H4 (cell line): ENCODE measurements at regions not wholly inside any gene's neighbourhood (a gene's known extent, or its start where the extent isn't known, plus 50 kb on each side); places are given as distances from the start of the nearest gene placed in this dataset.
"Not testable (repeated sequence)": the region's sequence is repeated elsewhere in the genome, so short reads cannot be mapped to it uniquely, and the experiment has no call there.

ENCODE experiments used
- DNase-seq: peaks from one replicate; pipeline ENCODE4 v3.0.0-alpha.2; 2015; ENCODE audit warnings: low spot score

DNA sequence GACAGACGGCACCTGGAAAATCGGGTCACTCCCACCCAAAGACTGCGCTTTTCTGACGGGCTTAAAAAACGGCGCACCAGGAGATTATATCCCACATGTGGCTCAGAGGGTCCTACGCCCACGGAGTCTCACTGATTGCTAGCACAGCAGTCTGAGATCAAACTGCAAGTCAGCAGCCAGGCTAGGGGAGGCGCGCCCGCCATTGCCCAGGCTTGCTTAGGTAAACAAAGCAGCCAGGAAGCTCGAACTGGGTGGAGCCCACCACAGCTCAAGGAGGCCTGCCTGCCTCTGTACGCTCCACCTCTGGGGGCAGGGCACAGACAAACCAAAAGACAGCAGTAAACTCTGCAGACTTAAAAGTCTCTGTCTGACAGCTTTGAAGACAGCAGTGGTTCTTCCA lies 909.4 kb downstream of the SORCS3 start:
- not testable (repeated sequence) for DNase-seq

DNA sequence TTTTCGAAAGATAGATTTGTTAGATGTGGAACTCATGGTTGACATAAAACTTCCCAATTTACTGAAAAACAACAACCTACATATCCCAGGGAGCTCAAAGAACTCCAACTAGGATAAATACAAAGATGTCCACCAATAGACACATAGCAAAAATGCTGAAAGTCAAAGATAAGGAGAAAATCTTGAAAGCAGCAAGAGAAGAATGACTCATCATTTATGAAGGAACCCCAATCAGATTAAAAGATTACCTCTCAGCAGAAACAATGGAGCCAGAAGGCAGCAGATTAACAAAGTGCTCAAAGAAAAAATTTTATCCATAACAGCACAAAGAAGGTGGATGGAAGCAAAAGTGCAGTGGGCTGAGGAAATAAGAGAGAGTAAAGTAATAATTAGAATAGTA lies 908.6 kb downstream of the SORCS3 start:
- DNase-seq = no peak

DNA sequence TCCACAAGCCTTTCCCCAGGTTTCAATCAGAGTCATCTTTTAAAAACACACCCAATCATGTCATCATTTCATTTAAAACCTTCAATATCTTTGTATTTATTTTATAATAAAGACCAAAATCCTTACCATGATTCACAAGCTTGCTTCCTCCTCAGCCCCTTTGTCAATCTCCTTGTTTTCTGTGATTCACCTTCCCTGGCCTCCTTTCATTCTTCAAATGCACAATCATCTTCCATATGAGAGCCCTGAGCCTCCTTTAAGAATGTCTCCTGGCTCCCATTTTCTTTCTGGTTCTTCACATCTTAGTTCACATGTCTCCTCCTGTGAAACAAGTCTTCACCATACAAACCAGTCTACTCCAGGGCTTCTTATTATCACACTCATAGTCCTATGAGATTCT lies 904.0 kb downstream of the SORCS3 start:
- DNase-seq = no peak

DNA sequence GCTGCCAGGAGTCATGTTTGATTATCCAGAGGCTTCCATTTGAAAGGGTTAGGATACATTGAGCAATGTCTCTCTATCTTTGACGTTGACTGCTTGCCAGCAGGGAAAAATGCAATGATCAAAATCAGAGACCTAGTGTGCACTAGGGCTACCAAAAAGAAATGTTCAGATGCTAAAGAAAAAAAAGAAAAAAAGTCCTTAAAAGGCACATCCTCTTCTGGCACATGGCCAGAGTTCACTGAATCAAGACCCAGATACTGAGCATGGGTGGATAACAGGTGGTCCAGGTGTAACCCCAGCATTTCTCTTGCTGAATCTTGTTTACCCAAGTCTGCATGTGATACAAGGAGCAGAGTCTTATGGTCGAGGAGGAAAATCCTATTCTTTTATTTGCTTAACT lies 899.3 kb downstream of the SORCS3 start:
- DNase-seq = no peak

DNA sequence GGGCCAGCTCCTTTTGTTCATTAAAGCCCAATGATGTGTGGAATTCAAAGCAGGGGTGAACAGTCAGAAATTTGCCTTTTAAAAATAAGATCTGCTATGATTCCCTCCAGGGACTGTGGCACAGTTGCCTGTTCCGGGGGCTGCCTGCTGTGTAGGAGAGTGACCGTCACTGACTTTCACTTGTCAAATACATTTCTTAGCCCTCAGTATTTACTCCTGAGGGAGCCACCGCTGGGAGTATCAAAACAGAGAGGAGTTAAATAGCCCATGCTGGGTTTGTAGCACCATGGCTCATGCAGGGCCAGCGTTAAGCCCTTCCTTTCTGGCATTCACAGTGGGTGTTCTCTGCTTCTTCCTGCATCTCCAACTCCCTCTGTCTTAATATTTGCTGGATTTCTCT lies 897.8 kb downstream of the SORCS3 start:
- no peak for DNase-seq

DNA sequence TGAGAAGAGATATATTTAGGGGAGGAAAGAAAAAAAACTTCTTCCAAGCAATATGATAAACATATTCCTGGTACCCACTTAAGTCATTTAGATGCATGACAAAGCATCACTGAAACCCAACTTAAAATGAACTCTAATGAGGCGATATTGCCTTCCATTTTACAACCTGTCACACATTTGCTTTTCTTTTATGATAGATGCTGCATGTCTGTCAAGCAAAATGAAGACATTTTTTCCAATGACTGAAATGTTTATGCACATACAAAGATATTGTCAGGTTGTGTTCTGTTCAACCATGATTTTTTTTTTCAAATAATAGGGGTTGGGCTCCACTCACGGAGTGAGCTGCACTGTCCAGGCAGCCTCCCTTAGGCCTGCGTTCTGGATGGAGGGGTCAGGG lies 894.4 kb downstream of the SORCS3 start:
- DNase-seq = no peak

DNA sequence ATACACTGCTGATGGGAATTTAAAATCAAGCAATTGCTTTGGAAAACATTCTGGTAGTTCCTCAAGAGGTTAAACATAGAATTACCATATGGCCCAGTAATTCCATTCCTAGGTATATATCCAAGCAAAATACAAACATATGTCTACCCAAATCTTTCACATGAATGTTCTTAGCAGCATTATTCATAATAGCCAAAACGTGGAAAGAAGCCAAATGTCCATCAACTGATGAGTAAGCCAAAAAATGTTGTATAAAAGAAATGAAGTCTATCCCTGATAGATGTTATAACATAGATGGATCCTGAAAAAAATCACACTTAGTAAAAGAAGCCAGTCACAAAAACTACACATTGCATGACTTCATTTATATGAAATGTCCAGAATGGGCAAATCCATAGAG lies 893.0 kb downstream of the SORCS3 start:
- no peak for DNase-seq

DNA sequence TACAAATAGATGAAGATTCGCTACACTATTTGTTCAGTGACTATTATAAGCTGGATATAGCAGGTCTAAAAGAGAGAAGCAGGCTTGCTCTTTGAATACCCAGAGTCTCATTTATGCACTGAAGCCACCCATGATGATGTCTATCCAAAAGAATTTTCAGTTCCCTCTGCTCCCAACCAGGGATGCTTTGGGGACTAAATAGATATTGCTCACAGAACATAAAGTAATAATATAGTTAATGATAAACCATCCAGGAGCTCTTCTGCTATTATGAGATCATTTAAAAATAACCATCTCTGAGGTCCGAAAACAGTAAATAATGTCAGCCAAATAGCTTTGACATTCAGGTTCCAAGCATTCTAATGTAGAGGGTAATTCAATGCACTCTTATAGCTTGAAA lies 875.4 kb downstream of the SORCS3 start:
- no peak for DNase-seq

DNA sequence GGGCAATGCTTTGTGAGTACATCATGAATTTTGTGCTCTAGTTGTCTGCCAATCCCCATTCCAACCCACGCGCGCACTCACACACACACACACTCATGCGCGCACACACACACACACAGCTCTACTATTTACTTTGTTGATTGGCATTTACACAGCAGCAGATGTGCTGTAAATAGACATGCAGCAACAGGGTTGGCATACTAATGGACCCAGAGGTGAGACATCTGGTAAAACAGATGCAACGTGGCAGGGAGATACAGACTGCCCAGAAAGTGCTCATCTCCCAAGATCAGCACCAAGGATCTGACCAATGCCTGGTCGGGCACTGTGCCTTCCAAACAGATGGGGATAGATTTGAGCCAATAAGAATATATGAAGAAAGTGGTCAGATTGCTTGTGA lies 873.0 kb downstream of the SORCS3 start:
- DNase-seq = no peak

DNA sequence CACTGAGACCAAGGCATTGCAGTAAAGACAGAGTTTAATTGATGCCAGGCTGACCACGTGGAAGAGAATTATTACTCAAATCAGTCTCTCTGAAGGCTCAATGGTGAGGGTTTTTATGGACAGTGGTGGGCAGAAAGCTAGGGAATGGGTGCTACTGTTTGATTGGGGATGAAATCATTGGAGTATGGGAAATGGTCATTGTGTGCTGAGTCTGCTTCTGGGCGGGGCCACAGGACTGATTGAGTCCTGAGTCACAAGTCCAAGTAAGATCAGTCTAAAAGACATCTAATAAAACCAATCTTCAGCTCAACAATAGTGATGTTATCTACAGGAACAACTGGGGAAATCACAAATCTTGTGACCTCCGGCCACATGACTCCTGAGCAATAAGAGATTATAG lies 868.4 kb downstream of the SORCS3 start:
- no peak for DNase-seq

DNA sequence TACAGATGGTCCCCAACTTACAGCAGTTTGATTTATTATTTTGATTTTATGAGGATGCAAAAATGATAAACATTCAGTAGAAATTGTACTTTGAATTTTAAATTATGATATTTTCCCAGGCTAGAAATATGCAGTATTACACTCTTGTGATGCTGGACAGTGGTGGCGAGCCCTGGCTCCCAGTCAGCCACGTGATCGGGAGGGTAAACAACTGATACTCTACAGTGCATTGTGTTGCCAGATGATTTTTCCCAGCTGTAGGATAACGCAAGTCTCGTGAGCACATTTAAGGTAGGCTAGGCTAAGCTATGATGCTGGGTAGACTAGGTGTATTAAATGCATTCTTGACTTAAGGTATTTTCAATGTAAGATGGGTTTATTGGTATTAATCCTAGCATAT lies 865.2 kb downstream of the SORCS3 start:
- DNase-seq = no peak

DNA sequence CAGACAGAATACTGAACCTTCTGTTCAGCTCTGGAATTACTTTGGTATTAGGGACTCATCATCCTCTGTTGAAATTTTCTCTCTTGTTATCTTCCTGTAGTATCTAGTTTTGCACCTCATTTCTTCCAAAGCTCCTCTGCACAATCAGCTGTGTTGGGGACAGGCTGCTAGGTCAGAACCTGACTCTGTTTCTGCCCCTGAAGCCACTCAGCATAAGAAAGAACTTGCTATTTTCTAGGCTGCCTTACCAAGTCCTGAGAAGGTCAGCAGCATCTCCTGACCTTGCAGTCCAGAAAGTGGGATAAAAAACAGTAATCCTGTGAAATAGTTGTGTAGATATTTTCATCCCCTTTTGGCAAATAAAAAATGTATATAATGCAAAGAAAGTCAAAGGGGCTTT lies 862.6 kb downstream of the SORCS3 start:
- no peak for DNase-seq

DNA sequence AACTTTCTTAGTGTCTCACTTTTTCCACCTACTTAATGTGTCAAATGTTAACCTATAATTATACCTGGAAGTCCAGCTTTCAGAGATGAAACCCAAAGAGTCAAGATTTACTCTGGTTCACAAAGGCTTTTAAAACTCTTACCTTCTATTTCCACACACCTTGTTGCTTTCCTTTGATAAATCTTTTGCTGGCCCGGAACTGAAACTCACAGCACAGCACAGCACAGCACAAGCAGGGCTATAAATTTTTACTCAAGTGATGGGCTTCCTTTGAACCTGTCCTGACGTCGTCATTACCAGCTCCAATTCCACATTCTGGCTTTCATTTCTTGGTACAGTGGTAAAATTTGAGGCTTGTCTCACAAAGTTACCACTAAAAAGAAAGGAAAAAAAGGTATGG lies 861.0 kb downstream of the SORCS3 start:
- no peak for DNase-seq

DNA sequence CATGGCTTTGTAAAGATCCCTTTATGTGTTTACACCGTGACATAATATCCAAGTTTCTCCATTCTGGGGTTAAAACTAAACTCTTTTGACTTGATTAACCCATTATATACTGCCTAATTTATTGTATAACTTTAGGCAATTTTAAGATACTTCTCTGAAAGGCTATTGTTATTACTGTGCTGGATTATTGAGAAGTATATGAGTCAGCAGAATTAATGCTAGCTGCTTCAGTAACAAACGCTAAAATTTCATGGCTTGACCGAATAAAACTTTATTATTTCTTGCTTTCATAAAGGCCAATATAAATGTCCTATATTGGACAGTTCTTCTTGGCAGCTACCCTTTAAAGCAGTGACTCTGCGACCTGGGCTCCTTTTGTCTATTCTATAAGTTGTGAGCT lies 853.9 kb downstream of the SORCS3 start:
- DNase-seq = no peak

DNA sequence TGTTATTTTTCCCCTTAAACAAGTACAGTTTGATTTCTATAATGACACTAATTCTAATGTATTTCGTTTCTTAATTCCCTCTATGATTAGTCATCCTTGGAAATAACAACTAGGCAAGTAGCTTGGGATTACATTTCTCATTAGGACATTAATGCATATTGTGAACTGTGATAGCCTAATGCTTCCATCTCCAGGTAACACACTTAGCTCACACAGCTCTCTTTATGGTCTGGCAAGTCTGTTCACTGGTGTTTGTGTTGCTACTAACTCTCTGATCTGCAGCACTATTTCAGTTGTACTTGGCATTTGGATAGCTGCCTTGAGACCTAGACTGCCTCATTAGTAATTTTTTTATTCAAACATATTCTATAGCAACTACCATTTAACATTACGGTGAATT lies 853.2 kb downstream of the SORCS3 start:
- DNase-seq = no peak

DNA sequence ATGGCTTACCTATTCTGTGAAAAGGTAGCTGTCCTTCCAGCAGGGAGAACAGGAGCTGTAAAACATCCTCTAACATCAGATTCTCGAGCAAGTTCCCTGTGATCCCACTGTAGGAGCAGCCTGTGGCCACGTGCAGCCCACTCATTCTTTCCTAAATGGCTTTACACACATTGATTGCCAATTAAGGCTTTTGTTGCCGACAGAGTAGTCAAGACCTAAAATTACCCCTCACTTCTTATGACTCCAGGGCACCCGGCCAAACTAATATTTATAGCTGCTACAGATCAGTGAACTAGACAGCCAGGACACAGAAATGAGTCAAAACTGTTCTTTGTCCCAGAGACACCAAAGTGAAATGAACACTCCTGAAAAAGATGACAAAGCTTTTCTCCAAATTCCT lies 832.1 kb downstream of the SORCS3 start:
- no peak for DNase-seq

DNA sequence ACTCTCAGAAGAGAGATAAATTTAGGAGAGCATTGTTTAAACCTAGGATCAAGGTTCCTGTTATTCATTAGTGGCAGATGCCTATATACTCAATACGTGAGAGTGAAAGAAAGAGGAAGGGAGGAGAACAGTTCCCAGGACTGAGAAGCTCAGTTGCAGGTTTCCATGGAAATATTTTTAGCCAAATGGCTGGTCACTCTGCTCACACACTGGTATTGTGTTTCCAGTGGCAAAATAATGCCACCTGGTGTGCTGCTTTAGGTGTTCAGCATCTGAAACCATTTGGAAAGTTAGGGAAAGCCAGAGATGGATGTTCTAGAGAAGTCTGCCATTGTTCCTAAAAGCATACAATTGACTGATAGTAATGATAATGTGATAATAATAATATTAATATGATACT lies 827.7 kb downstream of the SORCS3 start:
- DNase-seq = no peak

DNA sequence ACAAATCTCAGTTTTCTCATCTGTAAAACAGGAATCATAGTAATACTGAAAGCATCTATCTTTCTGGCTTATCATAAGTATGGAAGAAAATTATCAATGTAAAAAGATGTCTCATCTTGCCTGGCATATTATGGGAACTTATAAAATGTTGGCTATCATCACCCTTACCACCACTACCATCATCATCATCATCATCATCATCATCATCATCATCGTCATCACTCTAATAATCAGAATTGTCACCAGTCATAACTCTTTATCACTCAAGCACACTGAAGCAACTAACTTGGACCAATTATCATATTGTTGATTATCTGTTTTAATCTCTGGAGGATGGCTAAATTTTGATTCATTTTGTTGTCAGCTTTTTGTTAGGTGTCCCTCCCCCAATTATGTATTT lies 825.4 kb downstream of the SORCS3 start:
- DNase-seq = no peak

DNA sequence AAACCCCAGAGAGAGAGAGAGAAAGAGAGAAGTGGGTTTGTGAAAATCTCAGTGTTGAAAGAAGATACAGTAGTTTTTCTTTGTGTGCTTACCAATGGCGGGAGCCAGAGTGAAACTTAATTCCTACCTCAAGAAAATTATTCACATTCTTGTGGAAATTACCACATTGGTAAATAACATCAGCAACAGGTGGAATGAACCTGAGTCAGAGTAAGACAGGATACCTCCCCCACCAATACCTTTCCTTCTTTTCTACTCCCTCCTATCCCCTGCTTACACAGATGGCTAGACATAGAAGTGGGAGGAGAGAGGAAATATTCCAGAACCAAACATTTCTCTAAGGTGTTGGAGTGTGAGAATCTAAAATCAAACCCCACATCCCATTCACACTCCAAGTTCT lies 793.9 kb downstream of the SORCS3 start:
- no peak for DNase-seq

DNA sequence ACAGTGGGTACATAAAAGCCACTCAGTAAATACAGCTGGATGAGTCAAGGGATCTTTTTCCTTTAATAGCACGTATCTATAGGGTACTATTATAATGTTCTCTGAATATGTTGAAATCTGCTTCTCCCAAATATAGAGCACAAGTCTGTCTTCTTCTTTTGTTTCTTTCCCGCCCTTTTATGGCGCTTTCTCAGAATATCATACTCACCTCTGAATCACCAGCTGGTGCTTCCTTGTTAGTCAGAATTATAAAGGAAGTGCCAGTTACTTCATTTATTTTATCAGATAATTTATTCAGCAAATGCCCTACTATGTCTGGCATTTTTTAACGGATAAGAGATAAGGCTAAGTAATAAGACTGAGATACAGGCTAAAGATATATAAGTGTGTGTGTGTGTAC lies 772.9 kb downstream of the SORCS3 start:
- no peak for DNase-seq

DNA sequence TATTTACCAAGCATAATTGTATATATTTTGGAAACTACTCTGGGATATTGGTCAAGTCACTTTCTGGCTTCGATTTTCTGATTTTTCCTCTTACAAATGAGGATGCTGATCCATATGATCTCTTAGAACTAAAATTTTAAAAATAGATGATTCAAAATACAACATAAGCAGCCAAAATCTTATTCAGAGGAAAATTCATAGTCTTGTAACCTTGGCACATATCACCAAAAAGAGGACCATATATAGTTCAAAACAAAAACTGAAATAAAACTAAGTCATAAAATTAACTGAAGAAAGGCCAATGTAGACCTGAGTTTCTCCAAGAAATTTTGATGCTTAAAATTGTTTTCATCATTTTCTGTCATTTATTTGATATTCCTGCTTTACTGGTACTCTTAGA lies 768.3 kb downstream of the SORCS3 start:
- no peak for DNase-seq

DNA sequence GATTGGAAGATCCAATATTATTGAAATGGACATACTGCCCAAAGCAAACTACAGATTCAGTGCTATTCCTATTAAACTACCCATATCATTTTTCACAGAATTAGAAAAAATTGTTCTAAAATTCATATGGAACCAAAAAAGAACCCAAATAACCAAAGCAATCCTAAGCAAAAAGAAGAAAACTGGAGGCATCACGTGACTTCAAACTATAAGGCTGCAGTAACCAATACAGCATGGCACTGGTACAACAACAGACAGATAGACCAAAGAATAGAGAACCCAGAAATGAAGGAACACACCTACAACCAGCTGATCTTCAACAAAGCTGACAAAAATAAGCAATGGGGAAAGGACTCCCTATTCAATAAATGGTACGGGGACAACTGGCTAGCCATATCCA lies 765.4 kb downstream of the SORCS3 start:
- no peak for DNase-seq

DNA sequence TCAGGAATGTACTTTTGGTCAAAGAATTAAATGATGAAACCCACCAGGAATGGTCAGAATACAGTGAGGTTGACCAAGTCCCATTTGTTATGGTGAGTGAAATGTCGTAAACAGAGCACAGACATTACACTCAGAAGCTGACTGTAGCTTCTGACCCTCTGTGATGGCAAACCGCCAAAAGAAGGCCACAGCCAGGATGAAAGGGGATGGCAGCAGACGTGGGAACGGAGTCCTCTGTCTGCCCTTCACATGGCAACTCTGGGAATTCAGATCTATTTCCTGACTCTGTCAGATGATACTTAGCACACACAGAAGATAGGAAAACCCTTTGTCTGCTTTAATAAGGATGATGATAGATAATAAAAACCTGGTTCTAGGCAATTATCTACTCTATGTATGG lies 757.1 kb downstream of the SORCS3 start:
- no peak for DNase-seq

DNA sequence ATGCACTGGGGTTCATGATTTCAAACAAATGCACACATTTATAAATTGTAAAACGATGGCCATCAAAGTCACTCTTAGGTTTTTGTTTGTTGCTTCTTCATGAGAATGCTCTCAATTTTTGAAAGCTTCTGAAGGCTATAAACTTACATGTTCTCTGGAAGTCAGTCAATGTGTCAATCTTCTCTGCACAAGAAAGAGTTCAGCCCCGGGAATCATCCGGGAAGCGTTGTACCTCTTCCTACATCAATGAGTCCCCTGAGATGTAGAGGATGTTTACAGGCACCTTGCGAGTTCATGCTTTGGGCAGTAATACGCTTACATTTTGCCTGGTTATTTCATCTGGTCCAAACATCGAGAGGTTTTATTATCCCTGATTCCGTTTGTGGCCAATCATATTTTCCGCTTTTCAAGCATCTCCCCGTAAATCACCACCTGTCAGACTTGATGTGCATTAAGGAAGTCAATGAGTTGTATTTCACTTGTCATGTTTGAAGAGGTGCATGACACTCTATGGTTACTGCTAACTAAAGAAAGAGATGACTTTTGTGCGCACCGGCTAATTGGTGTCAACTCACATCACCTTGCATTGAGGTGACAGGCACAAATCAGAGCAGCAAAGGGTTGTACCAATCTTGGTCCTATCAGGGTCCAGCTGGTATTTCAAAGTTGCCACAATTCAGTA lies 750.7 kb downstream of the SORCS3 start:
- no peak for DNase-seq

DNA sequence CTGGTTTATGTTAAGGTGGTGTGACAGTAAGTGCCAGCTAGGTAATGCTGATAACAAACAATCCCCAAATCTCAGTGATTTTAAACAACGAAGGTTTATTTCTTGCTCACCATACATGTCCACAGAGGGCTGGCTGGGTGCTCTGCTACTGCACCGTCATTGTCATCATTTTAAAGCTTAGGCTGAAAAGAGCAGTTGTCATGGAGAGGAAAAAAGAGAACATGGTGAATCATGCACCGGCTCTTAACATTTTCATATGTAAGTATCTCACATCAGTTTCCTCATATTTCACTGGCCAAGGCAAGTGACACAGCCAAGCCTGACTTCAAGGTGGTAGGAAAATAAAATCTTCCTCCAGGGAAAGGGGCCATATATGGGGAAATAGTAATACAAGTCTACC lies 746.9 kb downstream of the SORCS3 start:
- no peak for DNase-seq
